HPDE6-E6E7 (cell line): ENCODE measurements at regions not wholly inside any gene's neighbourhood (a gene's known extent, or its start where the extent isn't known, plus 50 kb on each side); places are given as distances from the start of the nearest gene placed in this dataset.

Experiments used
- DNase-seq: peaks from one replicate; pipeline ENCODE4 v3.0.0; 2011; ENCODE audit warnings: missing footprints; ENCODE audit errors: extremely low spot score

DNA sequence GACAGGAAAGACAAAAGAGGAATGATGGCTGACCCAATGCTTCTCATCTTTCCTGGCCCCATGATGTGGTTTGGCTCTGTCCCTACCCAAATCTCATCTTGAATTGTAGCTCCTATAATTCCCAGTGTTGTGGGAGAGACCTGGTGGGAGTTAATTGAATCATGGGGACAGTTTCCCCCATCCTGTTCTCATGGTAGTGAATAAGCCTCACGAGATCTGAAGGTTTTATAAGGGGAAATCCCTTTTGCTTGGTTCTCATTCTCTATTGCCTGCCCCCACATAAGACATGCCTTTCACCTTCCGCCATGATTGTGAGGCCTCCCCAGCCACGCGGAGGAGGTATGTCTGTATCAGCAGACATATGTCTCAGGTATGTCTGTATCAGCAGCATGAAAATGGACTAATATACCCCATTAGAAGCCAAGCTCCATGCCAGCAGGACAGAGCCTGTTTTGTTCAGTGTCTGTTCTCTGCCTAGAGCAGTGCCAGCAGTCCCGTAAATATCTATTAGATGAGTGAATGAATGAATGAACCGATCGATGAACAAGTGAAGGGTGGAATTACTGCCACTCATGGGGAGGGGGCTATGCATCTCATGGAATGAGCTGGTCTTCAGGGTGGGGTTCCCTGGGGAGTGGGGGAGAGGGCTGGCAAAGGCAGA lies 304.4 kb downstream of the SOX9 start:
- no peak for DNase-seq

GRCh38 chr17:72425794-72426168 lies 305.0 kb downstream of the SOX9 start:
- no peak for DNase-seq

DNA sequence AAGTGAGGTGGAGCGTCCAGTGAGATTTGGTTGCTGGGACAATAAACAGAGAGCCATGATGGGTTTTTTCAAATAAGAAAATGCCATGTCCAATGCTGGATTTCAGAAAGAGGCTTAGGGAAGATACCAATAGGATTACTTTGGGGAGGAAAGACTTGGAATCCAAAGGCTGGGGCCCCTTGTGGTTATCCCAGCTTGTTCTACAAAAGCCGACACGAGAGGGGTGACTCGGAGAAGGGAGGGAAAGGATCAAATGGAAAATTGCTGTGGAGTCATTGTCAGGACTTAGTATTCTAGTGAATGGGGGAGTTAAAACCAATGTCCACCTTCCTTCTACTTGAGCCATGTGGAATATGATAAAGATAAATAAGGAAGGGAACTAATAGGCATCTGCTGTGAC lies 305.5 kb downstream of the SOX9 start:
- no peak for DNase-seq

- no peak for DNase-seq
Observed at GRCh38 chr17:72426948-72427760, 306.3 kb downstream of the SOX9 start.

DNA sequence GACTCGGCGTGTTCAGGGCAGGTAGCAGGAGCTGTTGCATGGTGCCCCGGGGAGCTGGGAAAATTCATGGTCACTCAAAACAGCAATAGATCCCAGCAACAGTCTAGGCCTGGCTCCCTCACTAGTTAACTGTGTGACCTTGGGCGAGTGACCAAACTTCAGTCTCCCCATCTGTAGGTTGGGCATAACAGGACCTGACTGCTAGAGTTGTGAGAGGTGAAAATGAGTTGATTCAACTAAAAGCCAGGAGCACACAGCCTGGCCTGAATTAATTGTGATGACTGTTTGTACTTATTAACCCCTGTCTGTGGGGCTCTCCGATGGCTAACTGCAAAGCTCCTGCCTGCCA lies 306.9 kb downstream of the SOX9 start:
- no peak for DNase-seq

- no peak for DNase-seq
Observed at GRCh38 chr17:72429066-72429638, 308.3 kb downstream of the SOX9 start.

DNA sequence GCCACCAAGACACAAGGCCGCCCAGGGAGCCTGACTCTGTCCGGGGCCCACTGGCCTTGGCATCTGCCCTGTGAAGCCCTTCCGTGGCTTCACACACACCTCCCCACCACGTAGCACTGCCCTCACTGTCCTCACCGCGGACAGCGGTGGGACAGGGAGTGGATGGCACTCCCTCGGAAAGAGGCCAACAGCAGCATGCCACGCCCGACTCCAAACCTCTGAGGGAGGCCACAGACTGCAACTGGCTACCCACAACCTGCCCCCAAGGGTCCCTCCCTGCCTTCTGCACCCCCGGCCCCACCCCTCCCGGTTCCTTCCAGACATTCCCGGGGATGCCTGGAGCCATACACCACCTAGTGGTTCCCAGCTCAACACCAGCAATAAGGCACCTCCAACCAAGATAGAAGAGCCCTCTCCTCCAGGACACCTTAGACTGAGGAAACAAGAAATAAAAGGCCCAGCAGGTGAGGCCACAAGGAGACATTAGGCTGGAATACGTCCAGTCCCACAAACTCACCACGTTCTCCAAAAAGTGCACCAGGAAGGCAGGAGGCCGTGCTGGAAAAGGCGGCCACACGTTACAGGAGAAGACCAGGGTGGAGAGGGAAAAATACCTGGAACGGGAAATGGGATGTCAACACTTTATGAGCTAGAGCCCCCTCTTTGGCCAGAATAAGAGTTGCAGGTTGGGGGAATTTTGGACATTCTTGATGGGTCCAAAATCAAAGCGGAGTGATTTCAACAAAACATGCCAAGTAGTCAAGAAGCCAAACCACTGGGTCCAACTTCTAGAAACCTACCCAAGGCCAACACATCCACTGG lies 310.0 kb downstream of the SOX9 start:
- no peak for DNase-seq

DNA sequence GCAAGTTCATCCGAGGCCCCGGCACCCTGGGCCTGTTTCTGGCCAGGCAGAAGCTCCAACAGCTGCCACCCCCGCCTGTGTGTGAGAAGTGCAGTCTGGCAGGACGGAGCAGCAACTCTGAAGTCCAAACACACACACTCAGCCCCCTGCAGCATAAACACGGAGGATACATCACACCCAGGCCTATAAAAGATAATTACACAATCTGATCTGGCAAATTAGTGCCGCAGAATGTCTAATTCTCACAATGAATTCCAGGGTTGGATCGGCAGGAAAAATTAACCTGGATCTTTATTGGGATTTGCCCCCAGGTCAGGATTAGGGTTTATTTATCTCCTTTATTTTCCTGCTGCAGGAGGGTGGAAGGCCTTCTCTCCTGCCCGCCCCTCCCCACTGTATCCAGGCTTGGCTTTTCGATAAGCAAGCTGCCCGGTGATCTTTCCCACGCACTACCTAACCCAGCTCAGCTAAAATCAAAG lies 311.4 kb downstream of the SOX9 start:
- DNase-seq = no peak

DNA sequence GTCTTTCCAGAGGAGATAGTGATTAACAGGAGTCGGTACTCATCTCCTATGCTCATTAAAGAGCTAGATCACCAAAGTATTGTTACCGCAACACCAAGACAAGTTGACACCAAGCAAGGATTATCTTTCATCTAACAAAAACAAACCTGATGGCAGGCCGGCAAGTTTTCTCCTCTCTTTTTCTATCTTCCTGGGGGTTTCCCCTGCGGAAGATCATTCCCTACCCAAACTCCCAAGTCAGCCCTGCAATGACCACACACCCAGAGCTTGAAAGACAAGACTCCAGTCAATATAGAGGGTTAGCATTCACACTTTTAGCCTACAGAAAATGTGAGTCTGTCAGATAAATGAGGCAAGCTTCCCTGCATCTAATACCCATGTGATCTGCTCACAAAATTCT lies 312.1 kb downstream of the SOX9 start:
- no peak for DNase-seq

GRCh38 chr17:72433797-72434196 lies 313.0 kb downstream of the SOX9 start:
- no peak for DNase-seq

GRCh38 chr17:72434581-72434980 lies 313.8 kb downstream of the SOX9 start:
- no peak for DNase-seq

- DNase-seq = no peak
Observed at GRCh38 chr17:72434991-72435618, 314.3 kb downstream of the SOX9 start.

DNA sequence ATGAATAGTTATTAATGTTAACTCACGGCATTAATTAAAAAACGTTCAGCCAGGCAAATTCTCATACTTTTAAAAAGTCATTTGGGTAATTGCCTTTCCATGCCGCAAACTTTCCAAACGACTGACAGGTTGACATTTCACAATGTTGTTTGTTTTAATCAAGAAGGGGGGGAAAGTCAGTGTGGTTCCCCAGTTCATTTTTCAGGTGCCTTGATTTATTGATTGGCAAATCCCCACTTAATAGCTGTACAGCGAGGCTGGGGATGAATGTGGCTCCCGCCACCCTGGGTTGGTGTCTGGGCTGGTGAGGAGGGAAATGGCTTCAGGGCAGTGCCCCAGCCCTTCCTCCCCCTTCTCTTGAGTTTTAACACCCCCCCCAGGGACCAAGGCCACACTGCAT lies 318.0 kb downstream of the SOX9 start:
- DNase-seq = no peak

DNA sequence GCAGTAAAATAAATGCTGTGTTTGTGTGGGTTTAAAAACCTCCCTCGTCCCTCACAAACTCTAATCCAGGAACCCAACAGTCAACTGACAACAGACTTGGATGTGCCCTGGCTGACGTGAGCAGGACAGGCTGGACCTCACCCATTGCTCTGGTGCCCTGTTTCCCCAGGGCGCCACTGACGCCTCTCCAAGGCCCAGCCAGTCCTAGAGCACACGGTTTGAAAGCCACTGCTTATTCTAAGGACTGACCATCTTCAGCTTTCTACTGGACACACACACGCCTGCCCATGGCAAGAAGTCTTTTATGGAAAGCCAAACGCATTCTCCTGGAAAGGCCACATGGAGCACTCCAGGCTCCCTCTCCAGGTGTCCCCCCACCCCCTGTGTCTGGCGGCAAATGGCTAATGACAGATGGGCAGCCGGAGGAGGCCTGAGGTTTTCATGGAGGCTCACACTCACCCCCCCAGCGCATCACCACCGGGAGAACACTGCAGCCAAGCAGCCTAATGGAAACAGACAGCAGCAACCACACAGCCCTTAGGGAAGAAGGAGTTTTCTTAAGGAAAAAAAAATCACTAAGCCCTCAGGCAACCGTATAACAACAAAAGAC lies 319.2 kb downstream of the SOX9 start:
- no peak for DNase-seq

DNA sequence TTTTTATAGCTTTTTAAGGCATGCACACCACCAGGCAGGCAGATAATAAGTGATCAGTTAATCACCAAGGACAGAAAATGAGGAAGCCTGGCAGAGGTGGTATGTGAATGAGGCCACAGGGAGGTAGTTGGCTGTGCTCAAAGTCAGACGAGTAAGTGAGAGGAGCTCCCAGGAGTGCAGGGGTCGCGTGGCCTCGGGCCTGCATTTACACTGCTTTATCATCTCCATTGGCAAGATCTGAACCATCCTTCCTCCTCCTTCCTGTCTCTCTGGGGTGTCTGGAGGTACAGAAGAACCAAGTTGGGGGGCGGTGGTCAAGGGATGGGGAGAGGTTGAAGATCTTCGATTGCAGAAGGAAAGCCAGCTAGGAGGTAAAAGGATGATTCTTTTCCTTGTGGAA lies 320.1 kb downstream of the SOX9 start:
- DNase-seq = no peak

DNA sequence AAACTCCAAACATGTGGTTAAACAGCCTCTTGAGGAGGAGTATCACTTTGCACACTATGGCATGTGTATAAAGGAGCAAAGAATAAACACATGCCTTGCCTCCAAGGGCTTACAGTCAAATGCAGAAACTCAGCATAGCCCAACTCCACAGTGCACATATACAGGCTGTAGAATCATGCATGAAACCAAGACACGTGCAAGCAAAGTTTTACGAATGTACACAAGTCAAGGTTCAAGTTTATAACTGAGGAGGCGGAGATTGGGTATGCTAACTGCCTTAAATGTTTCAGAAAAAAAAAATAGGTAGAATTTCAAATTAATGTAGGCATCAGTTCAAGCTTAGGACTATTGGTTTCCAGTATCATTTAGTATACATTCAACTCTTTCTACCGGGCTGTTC lies 321.1 kb downstream of the SOX9 start:
- DNase-seq = no peak

- DNase-seq = no peak
Observed at GRCh38 chr17:72444517-72445054, 323.8 kb downstream of the SOX9 start.

- no peak for DNase-seq
Observed at GRCh38 chr17:72445055-72445991, 324.5 kb downstream of the SOX9 start.

GRCh38 chr17:72446118-72446517 lies 325.3 kb downstream of the SOX9 start:
- DNase-seq = no peak
